AG04449 (cell line): ENCODE measurements at regions not wholly inside any gene's neighbourhood (a gene's known extent, or its start where the extent isn't known, plus 50 kb on each side); places are given as distances from the start of the nearest gene placed in this dataset.

Experiments
- CTCF ChIA-PET: fragments of 350-600 bp; formaldehyde crosslinking; extraction: SDS; loops from one replicate; lab custom pipeline; 2021; ENCODE audit warnings: antibody characterized with exemption; lab: Yijun Ruan, JAX
- POLR2A ChIA-PET: fragments of 400-600, 350-600 bp; formaldehyde crosslinking; extraction: SDS; loops from one replicate; lab custom pipeline; 2020; ENCODE audit warnings: antibody characterized with exemption, inconsistent platforms; lab: Yijun Ruan, JAX
- DNase-seq: peaks from one replicate; pipeline ENCODE4 v3.0.0-alpha.2; 2010; ENCODE audit warnings: low read depth, low spot score
- H3K4me3 ChIP-seq: 2 replicates; pipeline ENCODE4 v1.5.1; 2011; ENCODE audit warnings: low read depth, mild to moderate bottlenecking, control low read depth, low read length
- TF ChIP-seq, protein P1 (sequence below): IDR thresholded peaks from one replicate; pipeline ENCODE4 v1.5.1; 2011; ENCODE audit warnings: mild to moderate bottlenecking, moderate library complexity, low read length, control low read depth, inconsistent platforms; ENCODE audit not compliant: insufficient read depth; ENCODE audit errors: missing control alignments

DNA sequence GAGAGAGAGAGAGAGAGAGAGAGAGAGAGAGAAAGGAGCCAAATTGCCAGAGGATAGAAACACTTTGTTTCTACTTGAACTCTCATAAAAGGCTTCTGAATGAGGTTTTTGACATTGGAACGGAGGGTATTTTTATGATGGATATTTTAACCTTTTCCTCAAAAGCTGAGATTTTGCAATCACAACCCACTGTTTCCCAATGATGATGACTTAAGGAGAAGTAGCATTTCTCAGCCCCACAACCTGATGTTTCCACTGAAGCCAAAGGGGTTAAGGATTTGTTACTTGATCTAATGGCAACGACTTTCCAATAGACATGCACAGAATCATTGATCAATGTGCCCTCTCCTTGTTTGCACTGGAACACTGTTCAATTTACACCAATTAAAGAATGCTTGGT is 67.1 kb upstream of the POU3F3 start:
- TF ChIP-seq, protein P1, sequence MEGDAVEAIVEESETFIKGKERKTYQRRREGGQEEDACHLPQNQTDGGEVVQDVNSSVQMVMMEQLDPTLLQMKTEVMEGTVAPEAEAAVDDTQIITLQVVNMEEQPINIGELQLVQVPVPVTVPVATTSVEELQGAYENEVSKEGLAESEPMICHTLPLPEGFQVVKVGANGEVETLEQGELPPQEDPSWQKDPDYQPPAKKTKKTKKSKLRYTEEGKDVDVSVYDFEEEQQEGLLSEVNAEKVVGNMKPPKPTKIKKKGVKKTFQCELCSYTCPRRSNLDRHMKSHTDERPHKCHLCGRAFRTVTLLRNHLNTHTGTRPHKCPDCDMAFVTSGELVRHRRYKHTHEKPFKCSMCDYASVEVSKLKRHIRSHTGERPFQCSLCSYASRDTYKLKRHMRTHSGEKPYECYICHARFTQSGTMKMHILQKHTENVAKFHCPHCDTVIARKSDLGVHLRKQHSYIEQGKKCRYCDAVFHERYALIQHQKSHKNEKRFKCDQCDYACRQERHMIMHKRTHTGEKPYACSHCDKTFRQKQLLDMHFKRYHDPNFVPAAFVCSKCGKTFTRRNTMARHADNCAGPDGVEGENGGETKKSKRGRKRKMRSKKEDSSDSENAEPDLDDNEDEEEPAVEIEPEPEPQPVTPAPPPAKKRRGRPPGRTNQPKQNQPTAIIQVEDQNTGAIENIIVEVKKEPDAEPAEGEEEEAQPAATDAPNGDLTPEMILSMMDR = no peak
- ChIA-PET POLR2A (no interaction called here), CTCF (no interaction called here)
- H3K4me3 ChIP-seq = no peak overlapping the region
- DNase-seq = no peak

- no peak overlapping the region for H3K4me3 ChIP-seq
- CTCF ChIA-PET = no interaction called here
- TF ChIP-seq, protein P1 = no peak
- POLR2A ChIA-PET = no interaction called here
- DNase-seq = no peak
Observed at GRCh38 chr2:104787298-104788065, 66.4 kb upstream of the POU3F3 start.

DNA sequence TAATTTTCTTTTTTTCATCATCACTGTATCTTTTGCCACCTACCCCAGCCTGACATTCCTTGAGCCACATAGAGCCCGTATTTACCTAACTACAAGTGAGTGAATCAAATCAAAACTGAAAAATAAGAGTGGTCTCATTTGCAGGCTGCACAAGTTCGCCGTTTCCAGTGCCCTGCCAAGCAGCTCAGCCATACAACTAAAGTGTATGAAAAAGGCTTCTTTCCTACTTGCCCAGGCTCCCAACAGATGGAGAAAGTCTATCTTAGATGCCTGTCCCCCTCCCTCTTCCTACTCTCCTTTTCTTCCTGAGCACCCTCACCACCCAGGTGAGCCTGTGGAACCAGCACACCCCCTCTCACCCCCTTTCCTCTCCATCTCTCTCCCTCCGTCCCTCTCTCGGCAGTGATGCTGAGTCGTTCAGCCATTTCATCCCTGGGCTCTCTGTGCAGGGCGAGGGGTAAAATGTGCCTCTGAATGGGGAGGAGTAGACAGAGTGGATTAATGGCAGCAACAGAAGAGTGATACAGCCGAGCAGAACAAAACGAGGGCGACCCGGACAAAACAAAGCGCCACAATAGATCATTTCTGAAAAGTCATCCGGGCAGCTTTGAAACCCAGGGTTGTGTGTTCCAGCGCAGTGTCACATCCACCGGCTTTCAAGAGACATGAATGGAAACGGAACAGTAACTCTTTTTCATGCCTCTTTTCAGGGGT is 65.0 kb upstream of the POU3F3 start:
- CTCF ChIA-PET = no interaction called here
- POLR2A ChIA-PET = no interaction called here

DNA sequence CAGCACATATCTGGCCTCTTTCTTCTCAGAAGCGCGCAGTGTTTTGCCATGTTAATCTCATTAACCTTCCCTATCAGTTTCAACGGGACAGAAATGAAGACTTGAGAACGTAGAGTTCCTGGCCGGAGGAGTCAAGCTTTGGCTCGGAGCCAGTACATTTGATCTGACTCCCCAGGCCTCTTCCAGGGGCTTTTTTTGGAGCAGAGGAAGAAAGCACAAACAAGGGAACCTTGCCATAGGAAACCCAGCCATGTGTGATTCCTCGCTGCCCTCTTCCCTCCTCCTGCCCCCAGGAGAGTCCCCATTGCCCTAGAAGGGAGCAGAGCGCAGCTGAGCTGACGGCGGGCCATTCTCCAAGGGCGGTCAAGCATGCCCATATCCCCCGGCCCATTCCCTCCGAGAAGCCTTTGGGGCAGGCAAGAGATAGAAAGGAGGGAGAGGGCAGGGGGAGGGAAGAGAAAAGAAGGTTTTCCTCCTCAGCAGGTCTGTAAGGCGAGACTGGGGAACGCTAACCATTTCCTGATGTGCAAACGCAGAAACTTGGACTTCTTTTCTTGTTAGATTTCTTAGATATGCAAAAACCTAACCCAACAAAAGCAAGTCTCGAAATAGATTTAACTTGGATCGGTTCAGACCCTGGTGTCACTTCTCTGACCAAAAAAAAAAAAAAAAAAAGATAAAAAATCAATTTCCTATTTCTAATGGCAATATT is 63.7 kb upstream of the POU3F3 start:
- no peak overlapping the region for H3K4me3 ChIP-seq
- POLR2A ChIA-PET = no interaction called here
- CTCF ChIA-PET = no interaction called here
- no peak for DNase-seq
- TF ChIP-seq, protein P1 = no peak

More for the DNA sequence above, 65.0 kb upstream of the POU3F3 start:
- no peak for DNase-seq
- H3K4me3 ChIP-seq = no peak overlapping the region
- TF ChIP-seq, protein P1 = no peak

- TF ChIP-seq, protein P1 = no peak
- CTCF ChIA-PET = interaction anchor here (1.4 kb wide), 1 partner anchor 58 kb away, joined by 5 read pairs; no protein-coding TSS in a partner anchor
Observed at GRCh38 chr2:104790901-104791495, 62.9 kb upstream of the POU3F3 start.

GRCh38 chr2:104793966-104794365 is 59.9 kb upstream of the POU3F3 start:
- ChIA-PET POLR2A (interaction anchor here (0.8 kb wide), 1 partner anchor 28 kb away, joined by 3 read pairs; no protein-coding TSS in a partner anchor), CTCF (interaction anchor here (1.2 kb wide), 1 partner anchor 56 kb away, joined by 4 read pairs; no protein-coding TSS in a partner anchor)
- peak; percentile 42 for DNase-seq
- no peak overlapping the region for H3K4me3 ChIP-seq
- TF ChIP-seq, protein P1 = no peak

More at GRCh38 chr2:104790901-104791495, 62.9 kb upstream of the POU3F3 start:
- no peak for DNase-seq
- no peak overlapping the region for H3K4me3 ChIP-seq
- POLR2A ChIA-PET = no interaction called here
